HepG2 (cell line): ENCODE measurements at regions not wholly inside any gene's neighbourhood (a gene's known extent, or its start where the extent isn't known, plus 50 kb on each side); places are given as distances from the start of the nearest gene placed in this dataset.

Source experiments
- ATAC-seq: fragments of 200-7000 bp; cut with Tn5 transposase; 3 replicates; pipeline ENCODE4 v1.9.1; 2020; ENCODE audit warnings: mild to moderate bottlenecking, moderate library complexity
- BruUV-seq: library from RNA; stranded (reverse); fragments of 400-500 nt; replicated peaks from 2 replicates; lab custom pipeline; 2021; lab: Mats Ljungman, UMichigan
- CTCF ChIA-PET: fragments of 300-600 bp; formaldehyde crosslinking; extraction: SDS; loops from one replicate; lab custom pipeline; 2021; ENCODE audit warnings: low total read pairs, inconsistent platforms, low intra/inter-chr PET ratio; lab: Yijun Ruan, JAX
- POLR2A ChIA-PET: fragments of 350-600 bp; sonication (Branson Sonifier 250); formaldehyde crosslinking; loops from one replicate; lab custom pipeline; 2020; ENCODE audit warnings: antibody characterized with exemption, inconsistent platforms; lab: Yijun Ruan, JAX
- DNase-seq: peaks from one replicate; pipeline ENCODE4 v3.0.0-alpha.2; 2015; ENCODE audit warnings: low spot score
- FAIRE-seq: peaks from 3 replicates; lab custom pipeline; 2011; peaks lifted over from hg19 to GRCh38; lab: Jason Lieb, UNC
- H2AFZ ChIP-seq: one replicate; pipeline ENCODE4 v1.6.1; 2011; ENCODE audit warnings: low read length, inconsistent platforms
- H3K27ac ChIP-seq: fragments of 300-600 bp; 3 replicates; pipeline ENCODE4 v1.8.0; 2011; ENCODE audit warnings: mixed run types, mild to moderate bottlenecking, mixed read lengths, low read length, inconsistent platforms; ENCODE audit not compliant: insufficient read depth; ENCODE audit errors: extremely low read length
- H3K27me3 ChIP-seq, 2 experiments: fragments of 200-600 bp in 1 of 2; 2 replicates in 1 of 2; 3 replicates in 1 of 2; pipeline versions ENCODE4 v1.6.0 to v1.8.0; 2011; ENCODE audit warnings: low read length in 2 of 2, mild to moderate bottlenecking in 2 of 2, moderate library complexity in 2 of 2, inconsistent platforms in 1 of 2; ENCODE audit not compliant: insufficient read depth in 2 of 2, control insufficient read depth in 1 of 2
- H3K36me3 ChIP-seq, 2 experiments: fragments of 200-600 bp in 1 of 2; replicated peaks in 1 of 2; 2 replicates in 1 of 2; 3 replicates in 1 of 2; pipeline versions ENCODE4 v1.5.1 to v1.8.0; 2011; ENCODE audit warnings: low read length in 2 of 2, inconsistent platforms in 1 of 2; ENCODE audit not compliant: insufficient read depth in 2 of 2, control insufficient read depth in 1 of 2
- H3K4me1 ChIP-seq: 2 replicates; pipeline ENCODE4 v1.5.1; 2012; ENCODE audit warnings: low read length, inconsistent platforms; ENCODE audit not compliant: insufficient read depth
- H3K4me2 ChIP-seq: 2 replicates; pipeline ENCODE4 v1.6.0; 2011; ENCODE audit warnings: low read depth, low read length, inconsistent platforms
- H3K4me3 ChIP-seq, 3 experiments: fragments of 200-600 bp in 1 of 3; sonication (generic), shearing (Covaris generic) in 1 of 3; replicated peaks in 1 of 3; 2 replicates each; pipeline ENCODE4 v1.5.1; 2011 to 2016; ENCODE audit warnings: low read length in 3 of 3, inconsistent platforms in 2 of 3, low read depth in 2 of 3, mild to moderate bottlenecking in 2 of 3, control low read depth in 1 of 3, mixed read lengths in 1 of 3; ENCODE audit not compliant: insufficient read depth in 1 of 3
- H3K79me2 ChIP-seq: one replicate; pipeline ENCODE4 v1.6.1; 2011; ENCODE audit warnings: low read length, inconsistent platforms; ENCODE audit not compliant: insufficient read depth
- H3K9ac ChIP-seq: 2 replicates; pipeline ENCODE4 v1.6.0; 2011; ENCODE audit warnings: mild to moderate bottlenecking, low read depth, low read length, inconsistent platforms; ENCODE audit not compliant: insufficient read depth
- H3K9me3 ChIP-seq: 2 replicates; pipeline ENCODE4 v1.5.1; 2012; ENCODE audit warnings: mild to moderate bottlenecking, low read length
- H4K20me1 ChIP-seq: 2 replicates; pipeline ENCODE4 v1.6.0; 2011; ENCODE audit warnings: inconsistent platforms, mild to moderate bottlenecking, low read length, moderate library complexity; ENCODE audit not compliant: insufficient read depth
- RNF2 ChIP-seq: fragments of 450-650 bp; conservative IDR thresholded peaks from 2 replicates; pipeline ENCODE4 v1.6.1; 2016; ENCODE audit warnings: low read depth
- THAP9 ChIP-seq: sonication (generic); formaldehyde crosslinking; IDR thresholded peaks from 2 replicates; pipeline ENCODE4; 2020; ENCODE audit warnings: missing genetic modification reagents, mild to moderate bottlenecking, borderline replicate concordance
- ZBTB38 ChIP-seq: sonication (generic); formaldehyde crosslinking; IDR thresholded peaks from 2 replicates; pipeline ENCODE4 v1.5.1; 2020; ENCODE audit warnings: mild to moderate bottlenecking, missing genetic modification reagents
- ZKSCAN1 ChIP-seq: fragments of 150-350 bp; IDR thresholded peaks from 2 replicates; pipeline ENCODE4 v1.6.1; 2014; ENCODE audit warnings: low read length
- ZNF274 ChIP-seq: sonication (generic); formaldehyde crosslinking; IDR thresholded peaks from 2 replicates; pipeline ENCODE4 v1.5.1; 2020; ENCODE audit warnings: mild to moderate bottlenecking, missing genetic modification reagents
- ZNF282 ChIP-seq: fragments of 450-650 bp; IDR thresholded peaks from 2 replicates; pipeline ENCODE4 v1.6.1; 2018; ENCODE audit not compliant: partially characterized antibody
- ZNF484 ChIP-seq: sonication (generic); formaldehyde crosslinking; IDR thresholded peaks from 2 replicates; pipeline ENCODE4 v1.5.1; 2020; ENCODE audit warnings: mild to moderate bottlenecking, low read depth, missing genetic modification reagents, borderline replicate concordance
- ZNF574 ChIP-seq: sonication (generic); formaldehyde crosslinking; IDR thresholded peaks from 2 replicates; pipeline ENCODE4 v1.4.0; 2020; ENCODE audit warnings: missing genetic modification reagents
- ZNF841 ChIP-seq: sonication (generic); formaldehyde crosslinking; IDR thresholded peaks from 2 replicates; pipeline ENCODE4 v1.8.1; 2023; ENCODE audit warnings: missing genetic modification reagents, borderline replicate concordance
- WGBS: methylation state at CpG from one replicate; pipeline ENCODE4 v1.1.6; 2017; ENCODE audit warnings: low lambda C conversion rate; 5-methylcytosine and 5-hydroxymethylcytosine counted together
- in situ Hi-C: cut with HindIII; loops from 2 replicates; pipeline ENCODE4 v1.10.0; 2017; ENCODE audit warnings: low pct_unique_long_range_greater_than_20kb; ENCODE audit not compliant: extremely low pct_ligation_motif_present
- intact Hi-C: fragments of 100-400 bp; cut with micrococcal nuclease; formaldehyde crosslinking; loops from one replicate; pipeline ENCODE4 v1.10.0; 2022; ENCODE audit not compliant: unreplicated experiment
- TF ChIP-seq, protein P1 (sequence below): sonication (generic); formaldehyde crosslinking; IDR thresholded peaks from 2 replicates; pipeline ENCODE4 v1.5.0; 2020; ENCODE audit warnings: mild to moderate bottlenecking, missing genetic modification reagents

DNA sequence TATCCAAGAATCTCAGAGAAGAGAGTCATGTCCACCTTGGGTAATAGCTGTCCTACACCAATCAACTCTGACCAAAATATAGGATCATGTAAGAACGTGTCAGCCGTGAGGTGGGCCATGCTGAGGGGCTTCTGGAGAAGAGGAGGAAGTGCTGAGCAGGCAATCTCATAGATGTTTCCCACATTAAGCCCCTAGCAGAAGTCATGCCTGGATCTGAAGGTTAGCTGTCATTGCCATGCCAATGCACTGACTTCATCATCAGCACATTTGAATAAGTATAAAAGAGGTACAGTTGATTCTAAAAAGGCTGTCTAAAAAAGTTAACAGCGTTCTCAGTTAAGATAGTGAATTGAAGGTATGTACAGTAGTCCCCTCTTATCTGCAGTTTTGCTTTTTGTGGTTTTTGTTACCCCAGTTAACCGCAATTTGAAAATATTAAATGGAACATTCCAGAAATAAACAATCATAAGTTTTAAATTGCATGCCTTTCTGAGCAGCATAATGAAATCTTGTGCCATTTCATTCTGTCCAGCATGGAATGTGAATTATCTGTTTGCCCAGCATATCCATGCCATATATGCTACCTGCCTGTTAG, 67.2 kb upstream of the TMEM17 start (continued):
- TF ChIP-seq ZNF282 = no peak
- TF ChIP-seq, protein P1, sequence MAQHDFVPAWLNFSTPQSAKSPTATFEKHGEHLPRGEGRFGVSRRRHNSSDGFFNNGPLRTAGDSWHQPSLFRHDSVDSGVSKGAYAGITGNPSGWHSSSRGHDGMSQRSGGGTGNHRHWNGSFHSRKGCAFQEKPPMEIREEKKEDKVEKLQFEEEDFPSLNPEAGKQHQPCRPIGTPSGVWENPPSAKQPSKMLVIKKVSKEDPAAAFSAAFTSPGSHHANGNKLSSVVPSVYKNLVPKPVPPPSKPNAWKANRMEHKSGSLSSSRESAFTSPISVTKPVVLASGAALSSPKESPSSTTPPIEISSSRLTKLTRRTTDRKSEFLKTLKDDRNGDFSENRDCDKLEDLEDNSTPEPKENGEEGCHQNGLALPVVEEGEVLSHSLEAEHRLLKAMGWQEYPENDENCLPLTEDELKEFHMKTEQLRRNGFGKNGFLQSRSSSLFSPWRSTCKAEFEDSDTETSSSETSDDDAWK = no peak
- TF ChIP-seq ZBTB38 (CRISPR knock-in tag) = no peak
- no peak for TF ChIP-seq ZNF274 (CRISPR knock-in tag)
- TF ChIP-seq, all 625 proteins: peak for 4

- no peak for FAIRE-seq
- Histone ChIP-seq H3K27ac (peak overlapping the region; percentile 97), H3K27me3 (no peaks in the 10 kb centered on the region), H3K9me3 (no peaks in the 10 kb centered on the region), H3K4me1 (peaks cover 95% of the 10 kb centered on the region), H4K20me1 (no peaks in the 10 kb centered on the region), H3K4me3 (peak overlapping the region in 2 of 3 experiments; percentile 10 to 65; a peak in 2 of 6 replicates), H3K4me2 (peak overlapping the region; percentile 86), H2AFZ (no peak overlapping the region), H3K79me2 (no peaks in the 10 kb centered on the region), H3K36me3 (no peaks in the 10 kb centered on the region), H3K9ac (peak overlapping the region; percentile 79)
- 96% methylated on average over 35 of the region's 35 CpGs for WGBS
- intact Hi-C loops = loop anchor here (1.0 to 2.0 kb wide), 6 partner anchors 7 to 204 kb away; partner anchors contain the start of gene EHBP1
- ChIA-PET POLR2A (interaction anchor here (0.7 to 2.7 kb wide), 36 partner anchors 8 to 622 kb away, joined by 3 to 203 read pairs (median 8); partner anchors contain the start of genes EHBP1 and TMEM17), CTCF (no interaction called here)
- no TSS peak for BruUV-seq
- ATAC-seq = peak; percentile 2; the same call in 2 of the 3 replicates
- DNase-seq = no peak
- in situ Hi-C loops = loop anchor here (5.0 kb wide), 2 partner anchors 114 to 136 kb away; partner anchors contain the start of gene EHBP1
- no peak for TF ChIP-seq RNF2
- no peak for TF ChIP-seq ZNF484 (CRISPR knock-in tag)
- TF ChIP-seq ZNF841 (CRISPR knock-in tag) = no peak
- TF ChIP-seq ZKSCAN1 = no peak
- no peak for TF ChIP-seq ZNF574
- no peak for TF ChIP-seq THAP9 (CRISPR knock-in tag)
These were observed 65.1 kb upstream of the TMEM17 start for GRCh38 chr2:62570861-62571698.
